SK-N-SH (cell line): ENCODE measurements at regions not wholly inside any gene's neighbourhood (a gene's known extent, or its start where the extent isn't known, plus 50 kb on each side); places are given as distances from the start of the nearest gene placed in this dataset.

ENCODE experiments used
- CTCF ChIP-seq: fragments of 200-600 bp; sonication (generic); IDR thresholded peaks from 2 replicates; pipeline ENCODE4 v1.6.1; 2017; ENCODE audit warnings: antibody characterized with exemption, mild to moderate bottlenecking, moderate library complexity
- GABPA ChIP-seq: IDR thresholded peaks from 2 replicates; pipeline ENCODE4 v1.4.0; 2012; ENCODE audit warnings: low read depth, mild to moderate bottlenecking
- MAX ChIP-seq: IDR thresholded peaks from 2 replicates; pipeline ENCODE4 v1.4.0; 2012; ENCODE audit warnings: low read depth
- RAD21 ChIP-seq: IDR thresholded peaks from 2 replicates; pipeline ENCODE4 v1.6.1; 2012; ENCODE audit warnings: mild to moderate bottlenecking, low read length
- REST ChIP-seq: IDR thresholded peaks from 2 replicates; pipeline ENCODE4 v1.6.1; 2012; ENCODE audit warnings: mild to moderate bottlenecking, low read depth, low read length, moderate library complexity

GRCh38 chr4:131309628-131310027 lies 1839.5 kb upstream of the PCDH10 start:
- TF ChIP-seq GABPA (no peak), CTCF (no peak), RAD21 (no peak), REST (no peak), MAX (no peak)
